Upper lobe of left lung (tissue), 4 donors: ENCODE measurements at regions not wholly inside any gene's neighbourhood (a gene's known extent, or its start where the extent isn't known, plus 50 kb on each side); places are given as distances from the start of the nearest gene placed in this dataset.

Source experiments
- CTCF ChIP-seq, 6 experiments: fragments of 450-650 bp in 4 of 6; fragments of 200-600 bp in 2 of 6; sonication (generic) in 2 of 6; IDR thresholded peaks; one replicate each; pipeline ENCODE4 v1.5.1; 2016 to 2019; ENCODE audit warnings: antibody characterized with exemption in 6 of 6
- EP300 ChIP-seq, 4 donors: sonication (generic); formaldehyde crosslinking; IDR thresholded peaks; one replicate each; pipeline ENCODE4 v1.5.1; 2017; ENCODE audit warnings: antibody characterized with exemption in 4 of 4, control low read depth in 2 of 4
- POLR2A ChIP-seq, 4 donors: fragments of 450-650 bp; IDR thresholded peaks; one replicate each; pipeline ENCODE4 v1.5.1; 2016 to 2017; ENCODE audit warnings: antibody characterized with exemption in 4 of 4, mild to moderate bottlenecking in 2 of 4
- POLR2AphosphoS5 ChIP-seq, 2 donors: sonication (generic); formaldehyde crosslinking; IDR thresholded peaks; one replicate each; pipeline ENCODE4 v1.5.1; 2017; ENCODE audit warnings: antibody characterized with exemption in 2 of 2

GRCh38 chrX:20350596-20350995 is 83.9 kb upstream of the RPS6KA3 start:
- TF ChIP-seq EP300 (IDR thresholded peaks at IDR 0.05) (no peak), CTCF (IDR thresholded peaks at IDR 0.05) (no peak), POLR2A (IDR thresholded peaks at IDR 0.05) (no peak), POLR2AphosphoS5 (IDR thresholded peaks at IDR 0.05) (no peak)
